ACHN (cell line): ENCODE measurements at regions not wholly inside any gene's neighbourhood (a gene's known extent, or its start where the extent isn't known, plus 50 kb on each side); places are given as distances from the start of the nearest gene placed in this dataset.

Experiments
- DNase-seq: peaks from one replicate; pipeline ENCODE4 v3.0.0-alpha.2; 2015
- in situ Hi-C: cut with HindIII; loops from 2 replicates; pipeline ENCODE4 v1.10.0; 2017; ENCODE audit warnings: low sequenced_read_pairs, low pct_ligation_motif_present, low pct_unique_long_range_greater_than_20kb

DNA sequence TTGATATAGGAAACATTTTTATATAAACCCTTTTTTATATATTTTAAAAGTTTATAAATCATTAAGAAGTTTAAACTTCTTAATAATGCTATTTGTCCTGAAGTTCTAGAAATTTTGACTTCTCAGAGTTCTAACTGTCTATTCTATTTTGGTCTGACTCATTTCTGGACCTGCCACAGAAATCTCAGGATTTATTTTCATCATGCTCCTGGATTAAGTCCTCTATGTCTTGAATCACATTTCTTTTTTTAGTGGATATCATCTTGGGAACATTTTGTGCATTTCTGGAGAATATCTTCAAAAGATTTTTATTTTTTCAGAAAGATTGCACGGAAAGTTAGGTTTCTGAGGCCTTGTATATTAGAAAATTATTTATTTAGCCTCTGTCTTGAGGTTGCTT, 289.1 kb downstream of the NDFIP2 start:
- in situ Hi-C loops, result no loop called here
- no peak for DNase-seq

DNA sequence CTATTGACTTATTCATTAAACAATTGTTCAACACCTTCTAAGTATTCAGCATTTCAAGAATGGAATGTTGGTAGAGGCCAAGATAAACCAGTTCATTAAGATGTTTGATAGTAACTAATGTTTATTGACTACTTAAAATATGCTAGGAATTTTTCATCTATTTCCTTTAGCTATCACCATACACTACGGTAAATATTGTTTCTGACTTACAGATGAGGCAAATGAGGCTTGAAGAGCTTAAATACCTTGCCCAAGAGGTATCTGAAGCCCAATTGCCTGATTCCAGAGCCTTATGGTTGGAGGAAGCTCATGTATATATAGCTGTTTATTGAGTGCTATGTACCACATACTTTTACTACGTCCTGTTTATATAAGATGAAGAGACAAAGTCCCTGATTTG, 286.2 kb downstream of the NDFIP2 start:
- in situ Hi-C loops, result no loop called here
- no peak for DNase-seq

DNA sequence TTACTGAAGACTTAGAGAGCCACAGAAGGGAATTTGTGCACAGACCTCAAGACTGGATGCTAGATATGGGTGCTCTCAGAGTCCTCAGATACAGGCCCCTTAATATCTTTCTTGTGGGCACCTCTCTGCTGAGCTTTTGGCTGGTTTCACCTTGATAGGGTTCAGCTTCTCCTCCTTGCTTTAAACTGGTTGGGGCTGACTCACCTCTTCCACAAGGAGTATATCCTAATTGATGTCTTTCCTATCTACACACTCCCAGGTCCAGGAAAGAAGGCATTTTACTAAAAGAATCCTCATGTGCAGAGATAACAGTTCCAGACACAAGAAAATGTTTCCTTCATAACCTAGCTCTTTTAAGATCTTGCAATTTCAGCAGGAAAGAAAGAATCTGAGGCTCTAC, 284.4 kb downstream of the NDFIP2 start:
- no peak for DNase-seq
- in situ Hi-C loops, result no loop called here

DNA sequence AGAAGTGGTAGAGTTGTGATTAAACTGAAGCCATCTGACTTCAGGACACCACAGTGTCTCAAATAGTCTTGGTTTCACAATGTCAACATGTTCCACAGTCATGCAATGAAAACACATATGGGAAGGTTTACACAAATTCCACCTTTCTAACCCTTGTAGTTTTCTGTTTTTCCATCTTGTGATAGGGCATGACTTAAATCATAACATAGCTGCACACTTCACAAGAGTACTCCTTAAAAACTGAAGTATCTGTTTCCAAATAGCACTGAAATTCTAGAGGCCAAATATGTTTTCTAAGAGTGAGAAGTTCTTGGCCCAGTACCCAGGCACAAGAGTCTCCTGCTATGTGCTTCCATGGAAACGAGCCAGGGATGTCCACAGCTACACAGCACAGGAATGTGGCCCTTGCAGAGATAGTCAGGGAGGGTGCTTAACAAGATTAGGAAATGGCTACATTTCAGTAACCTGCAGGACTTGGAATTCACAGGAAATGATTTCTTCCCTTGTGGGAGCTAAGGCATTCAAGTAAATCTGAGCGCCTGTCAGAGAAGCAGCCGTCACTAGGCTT, 269.1 kb downstream of the NDFIP2 start:
- in situ Hi-C loops, result no loop called here
- DNase-seq, result peak; percentile 94

DNA sequence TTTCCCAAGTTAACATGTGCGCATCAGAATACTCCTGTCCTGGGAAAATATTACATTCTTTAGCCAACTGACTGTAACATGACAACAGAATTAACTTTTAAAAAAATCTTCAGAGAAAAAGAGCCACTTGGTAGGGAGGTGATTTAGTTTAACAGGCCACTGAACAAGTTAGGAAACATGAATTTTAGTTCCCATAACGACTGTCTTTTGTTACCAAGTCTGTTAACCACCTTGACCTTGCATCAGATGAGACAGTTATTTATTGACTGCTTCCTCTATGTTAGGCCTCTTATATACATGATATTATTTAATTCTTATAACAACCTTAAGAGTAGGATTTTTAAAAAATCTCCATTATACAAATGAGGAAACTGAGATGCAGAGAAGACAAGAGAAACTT, 268.6 kb downstream of the NDFIP2 start:
- in situ Hi-C loops, result no loop called here
- DNase-seq, result peak; percentile 73

DNA sequence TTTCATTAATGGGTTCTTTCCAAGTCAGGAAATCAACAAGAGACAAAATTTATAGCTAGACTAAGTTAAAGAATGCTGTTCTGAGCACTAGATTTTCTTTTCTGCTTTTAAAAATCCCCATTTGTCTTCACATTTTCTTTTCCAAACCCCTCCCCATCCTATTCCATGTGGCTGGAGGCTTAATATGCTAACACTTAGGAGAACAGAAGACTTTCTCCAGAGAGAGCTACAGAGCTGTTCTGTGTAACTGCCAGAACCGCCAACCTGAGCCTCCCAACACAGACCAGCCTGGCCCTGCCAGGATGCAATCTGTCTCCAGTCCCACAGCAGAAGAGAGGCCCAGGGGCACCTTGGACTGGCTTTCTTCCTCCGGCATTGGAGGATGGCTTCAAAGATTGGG, 264.1 kb downstream of the NDFIP2 start:
- DNase-seq, result no peak
- in situ Hi-C loops, result no loop called here

DNA sequence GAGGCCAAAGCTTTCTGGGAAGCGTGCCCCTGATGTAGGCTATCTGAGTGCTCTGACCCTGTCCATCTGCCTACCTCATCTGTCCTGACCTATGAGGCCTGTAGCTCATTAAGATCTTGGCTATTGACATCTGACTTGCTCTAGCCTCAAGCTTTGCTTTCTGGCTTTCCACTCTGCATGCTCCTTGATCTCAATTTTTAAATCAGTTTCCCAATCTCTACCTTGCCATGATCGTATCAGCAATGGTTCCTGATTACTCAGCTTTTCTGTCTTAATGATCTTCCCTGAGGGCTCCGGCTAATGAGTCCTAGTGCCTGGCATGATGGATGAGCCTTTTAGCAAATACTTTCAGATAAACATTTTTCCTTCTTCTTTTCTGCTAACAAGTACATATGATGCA, 262.0 kb downstream of the NDFIP2 start:
- no peak for DNase-seq
- in situ Hi-C loops, result no loop called here

DNA sequence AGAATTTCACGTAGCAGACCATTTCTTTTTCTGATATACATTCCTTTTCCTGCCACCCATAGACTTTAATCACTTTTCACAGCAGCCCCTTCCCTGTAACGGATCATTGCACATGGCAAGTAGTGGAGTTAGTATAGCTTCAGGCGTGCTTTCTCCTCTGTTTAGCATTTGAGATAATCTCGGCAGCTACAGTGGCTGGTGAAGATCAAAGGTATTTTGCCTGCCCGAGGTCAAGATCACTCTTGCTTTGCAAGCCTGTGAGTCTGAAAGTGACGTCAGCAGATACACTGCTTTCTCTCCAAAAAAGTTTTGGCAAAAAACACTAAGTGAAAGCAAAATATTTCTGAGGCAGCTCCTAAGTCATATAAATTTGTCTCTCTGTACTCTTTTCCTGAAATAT, 260.0 kb downstream of the NDFIP2 start:
- DNase-seq, result peak; percentile 30
- in situ Hi-C loops, result no loop called here

DNA sequence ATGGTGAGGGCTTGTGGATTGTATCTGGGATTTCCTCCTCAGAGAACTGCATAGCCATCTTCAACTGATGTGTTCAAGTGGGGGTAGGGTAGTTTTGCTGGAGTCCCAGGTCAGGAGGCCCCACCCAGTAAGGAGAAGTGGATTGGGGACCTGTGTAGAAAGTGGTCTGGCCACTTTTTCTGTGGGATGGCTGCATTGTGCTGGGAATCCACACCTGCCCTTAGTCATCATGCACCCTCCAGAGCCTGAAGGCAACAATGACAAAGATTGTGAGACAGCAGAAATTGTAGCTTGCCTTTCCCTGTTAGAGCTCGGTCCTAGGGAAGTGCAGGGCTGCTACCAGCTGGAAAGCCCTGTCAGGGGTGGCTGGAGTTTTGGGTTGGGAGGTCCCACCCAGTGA, 255.4 kb downstream of the NDFIP2 start:
- in situ Hi-C loops, result no loop called here
- DNase-seq, result no peak

DNA sequence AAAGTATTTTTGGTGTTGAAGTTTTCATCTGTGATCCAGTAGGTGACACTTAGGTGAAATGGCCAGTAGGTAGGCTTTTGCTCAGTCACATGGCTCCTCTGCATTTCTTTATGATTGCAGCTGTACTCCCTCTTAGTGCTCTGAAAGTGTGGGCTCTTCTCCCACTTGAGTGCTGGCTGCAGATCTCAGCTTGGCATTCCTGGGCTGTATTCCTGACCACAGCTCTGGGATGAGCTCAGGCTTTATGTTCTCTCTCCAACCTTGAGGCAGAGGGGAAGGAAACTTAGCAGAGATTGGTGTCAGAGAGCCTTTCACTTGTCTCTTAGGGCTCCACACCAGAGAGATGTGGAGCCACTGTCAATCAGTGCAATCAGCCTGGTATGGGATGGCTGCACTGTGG, 254.3 kb downstream of the NDFIP2 start:
- in situ Hi-C loops, result no loop called here
- no peak for DNase-seq

DNA sequence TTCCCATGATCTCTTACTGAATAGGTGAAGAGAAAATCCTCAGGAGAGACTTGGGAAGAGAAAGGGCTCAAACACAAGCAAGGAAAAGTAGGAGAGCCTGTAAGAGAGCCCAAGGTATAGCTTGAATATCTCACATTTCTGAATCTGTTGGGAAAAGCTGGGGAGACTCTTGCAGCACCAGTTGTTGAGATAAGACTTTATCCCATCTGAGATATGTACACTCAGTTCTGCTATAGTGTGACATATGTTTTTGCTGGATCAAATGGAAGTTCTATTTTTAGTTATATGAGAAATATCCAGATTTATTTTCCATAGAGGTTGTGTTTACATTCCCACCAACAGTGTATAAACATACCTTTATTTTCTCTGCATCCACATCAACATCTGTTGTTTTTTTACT, 246.1 kb downstream of the NDFIP2 start:
- in situ Hi-C loops, result no loop called here
- DNase-seq, result no peak

DNA sequence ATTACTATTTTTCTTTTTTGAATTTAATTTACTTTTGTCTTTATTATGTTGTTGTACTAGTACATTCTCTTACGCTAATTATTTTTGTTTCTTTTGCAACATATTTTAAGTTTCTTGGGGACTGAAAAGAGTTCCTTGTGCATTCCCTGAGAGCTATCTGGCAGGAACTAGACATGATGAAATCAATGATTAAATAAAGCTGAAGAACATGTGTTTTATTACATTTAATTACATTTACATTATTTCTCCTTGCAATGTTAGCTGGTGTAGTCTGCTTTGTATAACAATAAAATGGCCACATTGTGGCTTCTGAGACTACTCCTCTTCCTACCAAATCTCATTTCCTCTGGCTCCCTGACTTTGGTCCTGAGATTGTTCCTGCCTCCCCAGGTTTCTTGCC, 244.9 kb downstream of the NDFIP2 start:
- in situ Hi-C loops, result no loop called here
- DNase-seq, result no peak

DNA sequence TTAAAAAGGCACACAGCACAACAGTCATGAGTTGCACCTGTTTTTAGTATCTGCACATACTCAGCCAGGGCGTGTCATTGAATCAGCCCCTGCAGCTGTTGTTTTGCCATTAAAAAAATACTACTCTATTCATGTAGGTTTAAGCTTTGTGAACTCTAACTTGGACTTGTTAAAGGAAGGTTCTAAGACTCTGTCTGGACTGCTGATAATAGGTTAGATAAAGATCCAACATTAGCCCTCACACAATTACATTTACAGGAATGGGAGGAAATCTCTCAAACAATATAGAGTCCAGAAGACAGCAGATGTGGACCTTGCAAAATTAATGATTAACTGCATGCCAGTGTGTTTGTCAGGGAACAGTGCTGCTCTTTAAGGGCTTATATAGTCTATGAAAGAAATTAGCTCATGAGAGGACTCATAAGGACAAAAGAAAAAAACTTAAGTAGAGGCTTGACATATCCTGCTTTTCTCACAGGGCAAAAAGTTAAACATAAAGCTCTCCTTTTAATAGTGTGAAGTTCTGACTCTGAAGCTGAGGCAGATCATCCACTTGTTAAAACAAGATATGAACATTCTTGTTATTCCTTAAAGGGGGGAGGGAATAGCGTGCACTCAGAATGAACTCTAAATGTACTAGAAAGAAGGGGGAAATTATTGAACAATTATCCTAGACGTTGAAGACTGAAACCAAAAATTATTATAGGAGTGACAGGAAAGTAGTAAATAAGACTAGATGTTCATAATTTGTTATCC, 243.6 kb downstream of the NDFIP2 start:
- in situ Hi-C loops, result no loop called here
- peak; percentile 59 for DNase-seq

DNA sequence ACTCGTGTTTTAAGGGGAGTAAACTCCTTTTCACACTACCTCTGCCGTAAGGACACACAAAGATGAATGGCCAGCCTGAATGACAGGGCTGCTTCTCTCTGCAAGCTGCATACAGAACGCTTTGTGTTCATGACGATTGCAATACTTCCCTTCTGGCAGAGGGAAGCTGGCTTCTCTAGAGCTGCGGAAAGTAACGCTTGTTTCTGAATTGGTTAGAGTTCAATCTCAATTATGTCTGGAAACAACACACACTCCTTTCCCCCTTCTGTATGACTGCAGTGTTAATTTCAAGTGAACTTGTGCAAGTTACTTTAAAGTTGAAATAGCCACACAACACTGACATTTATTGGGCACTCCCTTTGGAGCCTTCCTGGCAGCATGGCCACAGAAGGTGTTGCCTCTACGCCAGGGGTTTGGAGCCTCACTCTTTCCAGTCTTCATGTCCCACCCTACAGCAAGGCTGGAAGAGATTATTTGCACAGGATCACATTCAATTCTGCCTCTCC, 242.6 kb downstream of the NDFIP2 start:
- in situ Hi-C loops, result no loop called here
- no peak for DNase-seq

DNA sequence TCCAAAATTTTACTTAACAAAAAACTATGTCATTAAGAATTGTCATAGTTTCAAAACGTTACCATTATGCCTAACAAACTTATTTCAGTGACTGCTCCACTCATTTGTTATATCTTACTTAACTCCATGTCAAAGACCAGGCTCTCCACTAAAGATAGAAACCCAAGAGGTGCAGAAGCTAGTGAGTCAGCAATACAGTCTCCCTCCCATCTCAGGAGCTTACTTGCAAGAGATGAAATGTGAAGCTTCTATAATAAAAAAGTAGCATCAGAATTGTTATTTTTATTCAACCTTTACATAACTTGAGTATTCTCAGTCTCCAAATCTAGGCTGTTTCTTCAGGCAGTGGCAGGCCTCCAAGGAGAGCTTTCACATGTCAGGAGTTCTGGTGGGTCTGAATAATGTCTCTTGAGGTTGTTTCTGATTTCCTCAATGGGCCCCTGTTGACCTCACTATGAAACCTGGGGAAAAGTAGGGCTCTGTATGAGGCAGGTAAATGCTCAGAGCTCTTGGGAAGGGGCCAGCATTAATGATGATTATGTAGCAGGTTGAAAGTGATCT, 242.0 kb downstream of the NDFIP2 start:
- no peak for DNase-seq
- in situ Hi-C loops, result no loop called here

DNA sequence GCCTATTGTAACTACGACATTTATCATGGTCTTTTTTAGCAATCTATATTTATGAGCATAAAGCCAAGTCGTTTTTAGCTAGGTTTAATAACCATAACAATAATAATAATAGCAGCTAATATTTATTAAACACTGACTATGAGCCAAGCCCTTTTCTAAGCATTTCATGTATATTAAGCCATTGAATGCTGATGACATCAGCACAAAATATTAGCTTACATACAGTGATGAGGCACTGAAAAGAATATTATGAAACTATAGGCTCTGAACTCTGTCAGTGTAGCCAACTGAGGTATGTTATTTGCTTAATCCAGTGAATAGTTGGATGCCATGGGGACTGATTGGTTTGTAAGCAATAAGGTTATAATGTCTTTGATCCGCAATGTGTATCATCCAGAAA, 235.2 kb downstream of the NDFIP2 start:
- in situ Hi-C loops, result no loop called here

DNA sequence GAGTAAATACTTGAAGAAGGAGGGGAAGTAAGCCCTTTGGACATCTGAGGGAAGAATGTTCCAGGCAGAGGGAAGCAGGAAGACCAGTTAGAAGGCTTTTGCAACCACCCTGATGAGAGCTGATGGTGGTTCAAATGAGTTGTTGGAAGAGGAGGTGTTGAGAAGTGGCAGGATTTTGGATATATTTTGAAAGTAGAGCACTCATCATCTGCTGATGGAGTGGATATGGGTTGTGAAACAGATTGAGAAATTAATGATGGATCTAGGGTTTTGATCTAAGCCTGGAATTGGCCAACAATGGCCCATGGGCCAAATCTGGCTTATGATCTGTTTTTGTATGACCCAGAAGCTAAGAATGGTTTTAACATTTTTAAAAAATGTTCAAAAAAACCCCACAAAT, 230.7 kb downstream of the NDFIP2 start:
- in situ Hi-C loops, result no loop called here
- no peak for DNase-seq

More for the DNA sequence above, 235.2 kb downstream of the NDFIP2 start:
- no peak for DNase-seq

DNA sequence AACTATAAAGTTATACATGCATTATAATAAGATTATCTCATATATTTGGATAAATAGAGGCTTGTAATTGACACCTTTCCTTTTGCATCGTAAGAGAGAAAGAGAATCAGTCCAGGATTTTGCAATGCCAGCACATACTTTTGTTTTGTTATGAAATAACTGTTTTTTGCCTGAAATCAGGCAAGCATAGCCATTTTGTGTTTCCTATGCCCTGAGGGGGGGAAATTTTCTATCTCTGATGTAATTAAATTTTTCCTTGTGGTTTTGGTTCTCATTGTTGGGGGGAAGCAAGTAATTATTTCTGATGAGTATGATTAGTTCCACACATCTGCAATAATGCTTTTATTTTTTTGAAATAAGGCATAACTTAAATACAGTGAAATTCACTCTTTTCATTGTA, 229.4 kb downstream of the NDFIP2 start:
- no peak for DNase-seq
- in situ Hi-C loops, result no loop called here

DNA sequence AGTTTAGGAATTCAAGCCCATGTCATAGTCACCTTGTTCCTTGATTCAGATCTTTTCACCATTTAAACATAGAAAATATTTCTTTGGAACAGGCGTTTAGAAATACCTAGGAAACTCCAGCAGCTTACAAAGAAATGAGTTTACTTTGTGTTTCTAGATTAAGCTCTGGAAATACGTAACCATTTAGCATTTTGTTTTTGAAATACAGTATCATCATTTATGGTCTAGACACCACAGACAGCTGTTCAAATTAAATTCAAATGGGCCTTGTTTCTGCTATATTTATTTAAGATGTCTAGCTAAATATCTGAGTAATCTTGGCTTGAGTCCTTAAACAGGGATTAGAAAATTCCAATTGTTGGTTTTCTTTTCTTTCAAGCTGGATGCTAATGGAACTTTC, 228.5 kb downstream of the NDFIP2 start:
- in situ Hi-C loops, result no loop called here
- DNase-seq, result no peak

DNA sequence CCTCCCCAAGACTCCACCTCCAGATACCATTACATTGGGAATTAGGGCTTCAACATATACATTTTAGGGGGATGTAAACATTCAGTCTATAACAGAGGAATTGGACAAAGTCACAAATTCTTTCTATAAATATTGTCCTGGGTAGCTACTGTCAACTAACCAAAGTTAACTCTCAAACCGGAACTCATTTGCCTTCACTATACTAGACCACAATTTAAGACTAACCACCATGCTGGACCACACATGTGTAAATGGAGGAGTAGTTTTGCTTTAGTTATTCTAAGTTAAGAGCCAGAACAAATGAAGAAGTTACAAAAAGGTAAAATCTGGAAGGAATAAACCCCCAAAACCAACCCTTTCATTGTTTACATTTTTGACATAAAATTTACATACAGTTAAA, 222.8 kb downstream of the NDFIP2 start:
- in situ Hi-C loops, result no loop called here
- DNase-seq, result no peak
